SU-DHL-6 (cell line): ENCODE measurements at regions not wholly inside any gene's neighbourhood (a gene's known extent, or its start where the extent isn't known, plus 50 kb on each side); places are given as distances from the start of the nearest gene placed in this dataset.

Source experiments
- EZH2phosphoT487 ChIP-seq: fragments of 200-600 bp; sonication (generic), shearing (Covaris generic); conservative IDR thresholded peaks from 2 replicates; pipeline ENCODE4 v1.6.1; 2018; ENCODE audit warnings: mild to moderate bottlenecking, antibody characterized with exemption, low read length, moderate library complexity, mixed read lengths
- TF ChIP-seq, protein P1 (sequence below): fragments of 200-600 bp; sonication (generic); IDR thresholded peaks from one replicate; pipeline ENCODE4 v1.5.1; 2017; ENCODE audit warnings: antibody characterized with exemption, mild to moderate bottlenecking, low read length, moderate library complexity; ENCODE audit not compliant: insufficient read depth, poor library complexity, severe bottlenecking

DNA sequence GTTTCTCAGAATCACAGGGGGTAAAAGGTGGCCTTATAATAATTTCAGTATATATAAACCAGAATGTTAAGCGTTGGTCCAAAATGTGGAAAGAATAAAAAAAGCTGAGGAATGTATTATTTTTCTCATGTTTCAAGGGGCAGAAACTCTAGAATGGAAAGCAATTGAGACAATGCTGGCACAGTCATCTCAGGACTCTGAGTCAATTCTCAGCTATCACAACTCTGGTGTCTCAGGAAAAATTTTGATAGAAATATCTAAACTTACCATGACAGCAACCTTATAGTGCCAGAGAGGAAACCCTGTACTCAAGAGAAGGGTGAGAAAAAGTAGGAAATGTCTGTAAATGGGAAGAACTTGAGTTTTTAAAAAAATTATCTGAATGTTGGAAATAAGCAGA lies 1189.4 kb upstream of the NUDT12 start:
- TF ChIP-seq, protein P1, sequence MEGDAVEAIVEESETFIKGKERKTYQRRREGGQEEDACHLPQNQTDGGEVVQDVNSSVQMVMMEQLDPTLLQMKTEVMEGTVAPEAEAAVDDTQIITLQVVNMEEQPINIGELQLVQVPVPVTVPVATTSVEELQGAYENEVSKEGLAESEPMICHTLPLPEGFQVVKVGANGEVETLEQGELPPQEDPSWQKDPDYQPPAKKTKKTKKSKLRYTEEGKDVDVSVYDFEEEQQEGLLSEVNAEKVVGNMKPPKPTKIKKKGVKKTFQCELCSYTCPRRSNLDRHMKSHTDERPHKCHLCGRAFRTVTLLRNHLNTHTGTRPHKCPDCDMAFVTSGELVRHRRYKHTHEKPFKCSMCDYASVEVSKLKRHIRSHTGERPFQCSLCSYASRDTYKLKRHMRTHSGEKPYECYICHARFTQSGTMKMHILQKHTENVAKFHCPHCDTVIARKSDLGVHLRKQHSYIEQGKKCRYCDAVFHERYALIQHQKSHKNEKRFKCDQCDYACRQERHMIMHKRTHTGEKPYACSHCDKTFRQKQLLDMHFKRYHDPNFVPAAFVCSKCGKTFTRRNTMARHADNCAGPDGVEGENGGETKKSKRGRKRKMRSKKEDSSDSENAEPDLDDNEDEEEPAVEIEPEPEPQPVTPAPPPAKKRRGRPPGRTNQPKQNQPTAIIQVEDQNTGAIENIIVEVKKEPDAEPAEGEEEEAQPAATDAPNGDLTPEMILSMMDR = no peak
- TF ChIP-seq EZH2phosphoT487 = no peak
